ENCODE measurements at regions not wholly inside any gene's neighbourhood (a gene's known extent, or its start where the extent isn't known, plus 50 kb on each side); places are given as distances from the start of the nearest gene placed in this dataset.

GRCh38 chr7:98518159-98518947, 98.7 kb upstream of the NPTX2 start:
- TF ChIP-seq CTCF (conservative IDR thresholded peaks at IDR 0.05; ENCODE audit: low read depth, low read length) = no peak
- no peak overlapping the region for H3K4me3 ChIP-seq (ENCODE audit: low read depth, low read length)
- DNase-seq (ENCODE audit: low read depth) = no peak

- TF ChIP-seq CTCF (conservative IDR thresholded peaks at IDR 0.05; ENCODE audit: low read depth, low read length) = no peak
- H3K4me3 ChIP-seq (ENCODE audit: low read depth, low read length) = no peak overlapping the region
- DNase-seq (ENCODE audit: low read depth) = no peak
Measured at GRCh38 chr7:98515201-98515600, 101.9 kb upstream of the NPTX2 start.

GRCh38 chr7:98514211-98515031, 102.7 kb upstream of the NPTX2 start:
- no peak for DNase-seq (ENCODE audit: low read depth)
- no peak for TF ChIP-seq CTCF (conservative IDR thresholded peaks at IDR 0.05; ENCODE audit: low read depth, low read length)
- no peak overlapping the region for H3K4me3 ChIP-seq (ENCODE audit: low read depth, low read length)

DNA sequence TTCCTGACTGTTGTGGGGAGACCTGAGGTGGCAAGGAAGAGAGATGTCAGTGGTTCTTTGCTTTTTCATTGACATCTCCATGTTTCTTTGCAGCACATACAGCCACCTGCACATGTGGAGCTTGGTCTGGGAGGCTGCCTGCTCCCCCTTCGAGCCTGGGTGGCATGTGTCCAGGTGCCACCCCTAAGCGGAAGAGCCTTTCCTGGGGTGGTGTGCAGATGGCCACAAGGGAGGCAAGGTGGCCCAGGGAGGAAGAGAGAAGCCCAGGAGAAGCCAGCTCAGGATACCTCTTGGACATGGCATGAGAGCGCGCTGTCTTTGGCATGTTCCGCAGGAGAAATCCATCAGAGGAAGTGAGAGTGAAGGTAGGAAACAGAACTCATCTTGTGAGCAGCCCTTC, 105.9 kb upstream of the NPTX2 start:
- DNase-seq (ENCODE audit: low read depth) = no peak
- no peak overlapping the region for H3K4me3 ChIP-seq (ENCODE audit: low read depth, low read length)
- no peak for TF ChIP-seq CTCF (conservative IDR thresholded peaks at IDR 0.05; ENCODE audit: low read depth, low read length)

GRCh38 chr7:98509836-98510235, 107.2 kb upstream of the NPTX2 start:
- DNase-seq (ENCODE audit: low read depth) = no peak
- no peak overlapping the region for H3K4me3 ChIP-seq (ENCODE audit: low read depth, low read length)
- no peak for TF ChIP-seq CTCF (conservative IDR thresholded peaks at IDR 0.05; ENCODE audit: low read depth, low read length)

DNA sequence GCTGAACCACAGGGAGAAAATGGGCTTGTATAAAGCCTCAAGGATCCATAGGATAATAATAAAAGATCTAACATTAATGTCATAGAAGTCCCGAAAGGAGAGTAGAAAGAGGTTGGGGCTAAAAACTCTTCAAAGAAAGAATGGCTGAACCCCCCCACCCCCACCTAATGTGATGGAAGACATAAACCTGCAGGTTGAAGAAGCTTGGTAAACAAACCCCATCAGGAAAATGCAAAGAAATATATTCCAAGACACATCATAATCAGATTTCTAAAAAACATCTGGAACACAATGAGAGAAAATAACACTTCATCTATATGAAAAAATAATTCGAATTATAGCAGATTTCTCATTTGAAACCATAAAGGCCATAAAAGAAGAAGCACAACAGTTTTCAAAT, 105.6 kb upstream of the BAIAP2L1 start:
- H3K4me3 ChIP-seq (ENCODE audit: low read depth, low read length) = no peak overlapping the region
- TF ChIP-seq CTCF (conservative IDR thresholded peaks at IDR 0.05; ENCODE audit: low read depth, low read length) = no peak

More for the DNA sequence above, 105.6 kb upstream of the BAIAP2L1 start:
- no peak for DNase-seq (ENCODE audit: low read depth)

Measured in choroid plexus epithelial cell (primary cell).